Forelimb muscle (tissue), 1 donor: ENCODE measurements at regions not wholly inside any gene's neighbourhood (a gene's known extent, or its start where the extent isn't known, plus 50 kb on each side); places are given as distances from the start of the nearest gene placed in this dataset.
"Not testable (repeated sequence)": the region's sequence is repeated elsewhere in the genome, so short reads cannot be mapped to it uniquely, and the experiment has no call there.

ENCODE experiments used
- DNase-seq: peaks from one replicate; pipeline ENCODE4 v3.0.0-alpha.2; 2013; ENCODE audit warnings: low read depth

DNA sequence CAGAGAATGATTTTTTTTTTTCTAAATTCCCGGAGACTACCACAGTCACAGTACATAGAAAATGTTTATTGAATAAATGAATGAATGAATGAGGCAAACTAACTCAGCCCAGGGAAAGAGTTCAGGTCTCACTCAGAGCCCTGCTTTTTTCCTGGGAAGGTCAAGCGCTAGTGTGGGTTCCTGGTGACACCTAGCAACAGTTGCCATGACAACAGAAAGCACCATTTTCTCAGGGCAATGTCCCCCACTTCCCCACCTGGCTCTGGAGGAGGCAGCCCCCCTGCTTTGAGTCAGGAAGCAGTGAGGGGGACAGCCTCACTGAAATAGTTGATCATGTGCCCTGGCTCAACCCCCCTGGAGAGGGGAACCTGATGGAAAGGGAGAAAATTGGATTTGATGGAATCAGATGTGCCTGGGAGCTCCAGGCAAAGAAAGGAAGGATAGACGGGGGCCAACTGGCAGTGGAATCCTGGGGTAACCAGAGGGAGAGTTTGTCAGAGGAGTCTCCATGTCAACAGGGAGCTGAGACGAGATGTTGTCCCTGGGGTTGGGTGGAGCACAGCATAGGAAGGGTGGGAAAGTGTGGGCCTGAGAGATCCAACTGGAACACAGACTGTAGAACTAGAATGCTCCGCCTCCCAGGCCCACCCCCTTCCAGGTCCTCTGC lies 242.2 kb upstream of the CCL2 start:
- no peak for DNase-seq

DNA sequence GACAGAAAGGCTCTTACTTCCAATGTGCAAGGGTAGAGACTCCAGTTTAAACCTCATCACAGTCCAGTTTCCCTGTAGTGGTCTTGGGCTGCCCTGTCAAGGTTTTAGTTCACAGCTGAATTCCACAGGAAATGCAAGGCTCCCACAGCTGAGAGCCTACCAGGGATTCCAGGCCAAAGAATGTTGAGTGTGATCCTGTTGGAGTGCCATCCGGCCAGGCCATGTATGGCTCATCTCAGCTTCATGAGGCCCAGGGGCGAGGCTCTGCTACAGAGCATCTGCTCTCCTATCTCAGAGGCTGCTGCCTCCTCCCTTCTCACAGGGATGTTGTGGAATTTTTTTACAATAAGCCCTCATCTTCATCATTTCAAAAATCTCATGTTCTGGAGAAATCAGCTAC lies 239.8 kb upstream of the CCL2 start:
- DNase-seq, result no peak

DNA sequence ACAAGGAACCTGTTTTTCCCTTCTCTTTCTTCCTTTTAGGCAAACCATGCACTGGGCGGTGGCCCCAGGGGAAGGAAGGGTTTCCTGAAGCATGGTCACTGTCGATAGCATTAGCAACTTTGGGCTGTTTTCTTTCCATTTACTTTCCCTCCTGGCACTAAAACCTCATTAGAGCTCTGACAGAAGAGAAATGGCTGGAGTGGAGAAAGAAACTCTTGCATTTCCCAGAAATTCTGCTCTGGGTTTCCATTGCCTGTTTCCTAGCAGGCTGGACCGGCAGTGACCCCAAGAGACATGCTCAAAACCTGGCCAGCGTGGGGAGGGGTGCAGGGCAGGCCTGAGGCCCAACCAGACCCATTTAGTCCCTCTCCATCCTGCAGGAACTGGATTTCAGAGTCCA lies 230.7 kb upstream of the CCL2 start:
- no peak for DNase-seq

DNA sequence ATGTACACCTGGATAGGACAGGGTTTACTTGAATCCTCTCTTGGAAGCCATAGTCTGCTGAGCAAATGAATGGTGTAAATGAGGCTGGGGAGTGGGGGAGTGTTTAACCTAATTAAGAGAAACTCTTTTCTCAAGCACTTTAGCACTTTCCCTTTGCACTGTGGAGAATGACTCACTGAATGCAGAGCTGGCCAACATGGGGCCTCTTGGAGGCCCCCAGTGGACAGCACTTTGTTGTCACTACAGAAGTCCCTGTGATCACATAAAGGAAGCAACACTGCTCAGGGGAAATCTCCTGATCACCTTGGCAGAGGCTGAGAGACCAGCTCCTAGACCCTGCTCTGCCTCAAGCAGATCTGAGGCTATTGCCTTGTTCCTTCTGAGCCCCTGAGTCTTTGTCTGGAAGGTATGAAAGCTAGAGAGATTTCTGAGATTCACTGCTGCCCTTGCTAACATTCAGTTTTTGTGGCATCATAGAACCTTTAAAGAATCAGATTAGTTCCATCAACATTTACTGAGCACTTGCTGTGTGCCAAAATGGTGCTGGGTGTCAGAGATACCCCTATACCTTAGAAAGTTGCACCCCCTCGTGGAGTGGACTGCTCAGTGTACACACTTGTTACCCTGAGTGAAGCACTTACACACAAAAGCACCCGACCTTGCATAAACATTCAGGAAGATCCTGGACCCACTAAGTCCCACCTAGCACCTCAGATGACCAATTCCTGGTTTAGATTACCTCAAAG lies 230.1 kb upstream of the CCL2 start:
- DNase-seq, result no peak

- DNase-seq, result not testable (repeated sequence)
Observed at GRCh38 chr17:34030601-34031000, 224.5 kb upstream of the CCL2 start.

GRCh38 chr17:34032305-34032704 lies 222.8 kb upstream of the CCL2 start:
- not testable (repeated sequence) for DNase-seq

DNA sequence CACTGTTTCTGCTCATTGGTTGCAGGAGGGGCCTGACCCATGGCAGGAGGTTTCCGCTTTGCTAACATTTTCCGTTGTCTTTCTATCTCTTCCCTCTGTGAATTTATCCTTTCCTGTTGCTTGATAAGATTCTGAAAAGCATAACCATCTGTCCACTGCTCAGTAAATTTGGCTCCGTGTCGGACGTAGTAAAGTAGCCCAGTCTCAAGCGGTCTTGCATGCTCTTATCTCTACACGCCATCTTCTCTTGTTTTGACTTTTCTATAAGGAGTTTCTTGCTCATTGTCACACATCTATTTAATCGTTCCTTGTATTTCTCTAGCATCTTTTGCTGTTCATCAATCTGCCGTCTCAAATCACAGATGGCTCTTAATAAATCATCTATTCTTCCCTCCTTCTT lies 216.3 kb upstream of the CCL2 start:
- not testable (repeated sequence) for DNase-seq

- not testable (repeated sequence) for DNase-seq
Observed at GRCh38 chr17:34039213-34039612, 215.9 kb upstream of the CCL2 start.

DNA sequence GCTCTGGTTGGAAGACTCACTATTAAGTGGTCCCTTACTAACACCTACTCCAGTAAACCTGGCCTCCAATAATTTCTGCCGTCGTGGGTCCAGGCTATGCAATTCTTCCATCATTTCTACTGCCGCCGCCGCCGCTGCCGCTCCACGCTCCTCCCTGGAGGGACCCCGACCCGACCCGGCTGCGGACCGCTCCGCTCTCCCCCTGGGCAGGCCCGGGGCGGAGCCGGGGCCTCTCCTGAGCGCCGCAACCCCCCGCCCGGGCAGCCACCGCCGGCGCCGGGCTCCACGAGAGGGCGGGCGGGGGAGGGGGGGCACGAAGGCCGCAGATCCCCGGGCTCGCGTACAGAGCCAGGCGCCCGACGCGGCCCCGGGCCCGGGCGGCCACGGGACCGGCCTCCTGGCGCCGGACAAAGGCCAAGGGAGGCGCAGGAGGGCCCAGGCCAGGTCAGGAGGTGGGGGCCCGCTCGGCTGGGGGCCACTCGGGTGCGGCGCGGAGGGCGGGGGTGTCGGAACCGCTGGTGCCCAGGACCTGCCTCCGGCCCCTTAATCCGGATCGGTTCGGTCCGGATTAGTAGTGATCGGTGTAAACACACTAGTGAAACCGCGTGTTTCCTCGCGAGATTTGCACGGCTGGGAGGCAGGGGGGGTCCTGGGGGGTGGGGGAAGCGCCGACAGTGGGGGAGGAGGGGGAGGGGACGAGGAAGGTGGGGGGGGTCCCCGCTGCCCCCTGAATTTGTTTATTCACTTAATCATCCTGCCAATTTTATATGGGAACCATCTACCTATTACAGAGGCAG lies 215.1 kb upstream of the CCL2 start:
- DNase-seq, result not testable (repeated sequence)

- DNase-seq, result no peak
Observed at GRCh38 chr17:34045990-34046389, 209.1 kb upstream of the CCL2 start.

GRCh38 chr17:34051046-34051445 lies 204.0 kb upstream of the CCL2 start:
- DNase-seq, result no peak

DNA sequence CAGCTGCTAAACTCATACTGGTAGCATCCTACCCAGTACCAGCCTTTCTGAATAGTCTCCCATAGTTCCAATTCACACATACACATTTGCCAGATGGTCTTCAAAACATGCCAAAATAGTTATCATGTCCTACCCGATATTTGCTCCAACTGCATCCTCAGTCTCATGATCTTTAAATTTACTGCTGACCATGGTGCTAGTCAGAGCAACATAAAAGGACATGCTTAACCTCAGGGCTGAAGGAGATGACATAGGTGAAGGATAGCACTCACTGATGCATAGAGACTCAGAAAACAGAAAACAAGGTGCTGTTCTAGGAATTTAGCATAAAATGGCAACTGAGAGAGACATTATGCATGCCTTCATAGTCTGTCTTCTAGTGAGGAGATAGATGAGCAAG lies 200.6 kb upstream of the CCL2 start:
- DNase-seq, result no peak

DNA sequence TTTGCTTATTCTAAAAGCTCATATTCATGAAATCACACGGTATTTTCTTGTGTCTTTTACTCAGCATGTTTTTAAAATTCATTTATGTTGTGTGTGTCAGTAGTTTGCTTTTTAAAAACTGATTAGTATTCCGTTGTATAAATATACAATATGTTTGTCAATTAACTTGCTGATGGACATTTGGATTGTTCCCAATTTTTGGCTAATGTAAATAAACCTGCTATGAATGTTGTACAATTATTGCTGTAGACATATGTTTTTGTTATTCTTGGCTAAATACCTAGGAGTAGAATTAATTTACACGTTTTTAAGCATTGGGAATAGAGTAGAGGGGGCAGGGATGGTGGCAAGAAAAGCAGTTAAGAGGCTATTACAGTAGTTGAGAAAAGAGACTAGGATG lies 199.5 kb upstream of the CCL2 start:
- DNase-seq, result no peak

DNA sequence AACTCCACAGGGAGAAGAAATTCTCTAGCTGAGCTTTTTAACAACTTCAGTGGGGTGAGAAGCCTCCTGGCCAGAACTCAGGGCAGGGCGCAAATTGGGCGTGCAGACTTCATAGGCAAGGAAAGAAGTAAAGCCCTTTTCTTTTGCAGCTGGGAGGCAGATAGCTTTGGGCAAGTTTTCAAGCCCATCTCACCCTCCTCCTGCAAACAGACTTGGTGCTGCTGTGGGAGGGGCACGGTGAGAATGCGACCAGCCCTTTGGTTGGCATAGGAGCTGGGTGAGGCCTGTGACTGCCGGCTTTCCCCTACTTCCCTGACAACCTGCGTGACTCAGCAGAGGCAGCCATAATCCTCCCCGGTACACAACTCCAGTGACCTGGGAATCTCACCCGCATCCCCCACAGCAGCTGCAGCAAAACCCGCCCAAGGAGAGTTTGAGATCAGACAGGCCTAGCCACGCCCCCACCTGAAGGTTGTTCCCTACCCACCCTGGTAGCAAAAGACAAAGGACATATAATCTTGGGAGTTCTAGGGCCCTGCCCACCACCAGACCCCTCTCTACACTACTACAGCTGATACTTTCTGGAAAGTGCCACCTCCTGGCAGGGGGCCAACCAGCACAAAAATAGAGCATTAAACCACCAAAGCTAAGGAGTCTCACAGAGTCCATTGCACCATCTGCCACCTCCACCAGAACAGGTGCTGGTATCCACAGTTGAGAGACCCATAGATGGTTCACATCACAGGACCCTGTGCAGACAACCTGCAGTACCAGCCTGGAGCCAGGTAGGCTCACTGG lies 195.5 kb upstream of the CCL2 start:
- DNase-seq, result no peak

- DNase-seq, result no peak
Observed at GRCh38 chr17:34066528-34066927, 188.6 kb upstream of the CCL2 start.

DNA sequence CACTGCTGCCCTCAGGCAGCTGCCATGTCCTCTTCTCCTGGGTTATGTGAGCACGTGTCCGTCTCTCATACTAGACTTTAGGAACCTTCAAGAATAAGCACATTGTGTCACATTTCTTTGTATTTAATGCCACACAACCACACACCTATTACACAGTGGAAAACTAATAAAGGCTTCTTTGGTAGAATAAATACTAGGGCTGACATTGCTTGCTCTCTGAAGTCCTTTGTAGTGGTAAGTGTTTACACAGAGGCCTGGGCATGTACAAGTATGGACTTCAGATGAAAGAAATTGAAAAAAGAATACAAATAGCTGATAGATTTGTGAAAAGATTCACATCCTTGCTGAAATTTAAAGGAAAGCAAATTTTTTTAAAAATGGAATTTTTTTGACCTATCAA lies 188.1 kb upstream of the CCL2 start:
- DNase-seq, result no peak

DNA sequence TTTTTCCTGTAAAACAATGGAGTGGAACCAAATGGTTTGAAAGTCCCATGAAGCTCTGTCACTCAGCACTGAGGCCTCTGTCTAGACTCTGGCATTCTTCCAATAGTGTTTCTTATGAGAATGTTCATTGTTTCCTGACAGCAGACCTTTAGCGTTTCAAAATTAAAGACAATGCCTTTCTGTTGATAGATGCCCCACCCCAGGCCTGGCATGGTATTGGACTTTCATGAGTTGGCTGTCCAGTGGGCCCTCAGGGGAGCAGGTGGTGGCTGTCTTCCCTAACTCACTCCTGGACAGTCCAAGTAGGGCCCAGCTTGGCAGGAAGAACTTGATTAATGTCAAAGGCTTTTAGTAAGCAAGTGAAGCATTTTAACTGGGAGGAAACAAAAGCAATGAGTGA lies 186.5 kb upstream of the CCL2 start:
- DNase-seq, result no peak

DNA sequence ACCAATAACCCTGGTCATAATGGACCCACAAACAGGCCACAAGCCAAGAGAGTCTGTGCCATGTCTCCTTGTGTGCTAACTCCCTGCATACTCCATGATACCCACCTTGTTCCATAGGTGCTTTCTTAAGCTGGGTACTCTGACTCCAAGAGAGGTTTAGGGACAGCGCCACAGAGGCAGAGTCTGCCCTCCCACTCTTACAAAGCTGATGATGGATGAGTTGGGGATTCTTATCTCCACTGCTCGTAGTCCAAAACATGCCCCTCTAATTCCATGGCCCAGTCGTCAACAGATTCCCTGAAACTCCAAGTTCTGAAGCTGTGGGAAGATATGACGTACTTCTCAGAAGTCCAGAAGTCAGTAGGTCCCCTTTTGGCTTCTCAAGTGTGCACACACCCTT lies 184.4 kb upstream of the CCL2 start:
- DNase-seq, result no peak

DNA sequence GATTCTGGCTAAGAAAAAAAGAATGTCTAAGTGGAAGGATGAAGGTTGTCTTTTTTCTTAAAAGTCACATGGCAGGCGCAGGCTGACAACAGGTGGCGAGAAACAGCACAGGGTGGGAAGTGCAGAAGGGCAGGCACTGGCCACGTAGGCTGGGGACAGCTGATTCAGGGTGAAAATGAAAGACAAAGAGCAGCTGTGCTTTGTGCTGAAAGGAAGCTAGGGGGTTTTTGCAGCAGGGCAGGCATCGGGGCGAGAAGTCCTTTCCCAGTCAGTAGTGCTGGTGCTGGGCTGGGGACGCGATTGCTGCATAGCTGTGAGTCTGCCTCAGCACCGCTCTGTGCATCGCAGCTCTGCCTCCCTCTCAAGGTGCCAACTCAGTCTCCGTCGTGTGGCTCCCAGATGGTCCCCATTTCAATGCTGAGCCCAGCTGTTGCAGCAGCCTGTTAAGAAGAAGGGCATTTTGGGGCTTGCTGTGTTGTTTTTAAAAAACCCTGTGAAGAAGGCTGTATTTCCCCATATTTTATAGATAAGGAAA lies 183.1 kb upstream of the CCL2 start:
- no peak for DNase-seq

GRCh38 chr17:34075076-34075475 lies 180.0 kb upstream of the CCL2 start:
- no peak for DNase-seq

GRCh38 chr17:34076743-34077631 lies 178.1 kb upstream of the CCL2 start:
- DNase-seq, result no peak
